Astrocyte of the spinal cord (primary cell): ENCODE measurements at regions not wholly inside any gene's neighbourhood (a gene's known extent, or its start where the extent isn't known, plus 50 kb on each side); places are given as distances from the start of the nearest gene placed in this dataset.
"Not testable (repeated sequence)": the region's sequence is repeated elsewhere in the genome, so short reads cannot be mapped to it uniquely, and the experiment has no call there.

Experiments used
- DNase-seq: peaks from one replicate; pipeline ENCODE4 v3.0.0; 2011; ENCODE audit warnings: low read depth, low spot score
- H3K4me3 ChIP-seq: 2 replicates; pipeline ENCODE4 v1.5.1; 2011; ENCODE audit warnings: low read depth, mild to moderate bottlenecking, low read length, moderate library complexity
- CTCF ChIP-seq: IDR thresholded peaks from 2 replicates; pipeline ENCODE4 v1.5.1; 2012; ENCODE audit warnings: low read depth, mild to moderate bottlenecking, low read length, inconsistent platforms
- in situ Hi-C: cut with HindIII; loops from 2 replicates; pipeline ENCODE4 v1.10.0; 2017; ENCODE audit warnings: low sequenced_read_pairs

- no peak for TF ChIP-seq CTCF
- no peak overlapping the region for H3K4me3 ChIP-seq
- no peak for DNase-seq
- in situ Hi-C loops = no loop called here
Observed at GRCh38 chr18:73535990-73536389, 611.6 kb downstream of the FBXO15 start.

- TF ChIP-seq CTCF = no peak
- in situ Hi-C loops = no loop called here
- no peak overlapping the region for H3K4me3 ChIP-seq
- DNase-seq = no peak
Observed at GRCh38 chr18:73535189-73535588, 612.4 kb downstream of the FBXO15 start.

- no peak for DNase-seq
- in situ Hi-C loops = no loop called here
- H3K4me3 ChIP-seq = no peak overlapping the region
- no peak for TF ChIP-seq CTCF
Observed at GRCh38 chr18:73531601-73532000, 616.0 kb downstream of the FBXO15 start.

- TF ChIP-seq CTCF = no peak
- in situ Hi-C loops = no loop called here
- no peak for DNase-seq
- H3K4me3 ChIP-seq = no peak overlapping the region
Observed at GRCh38 chr18:73528066-73528465, 619.6 kb downstream of the FBXO15 start.

GRCh38 chr18:73520229-73520628 is 627.4 kb downstream of the FBXO15 start:
- in situ Hi-C loops = no loop called here
- DNase-seq = no peak
- TF ChIP-seq CTCF = peak; percentile 27
- H3K4me3 ChIP-seq = no peak overlapping the region

DNA sequence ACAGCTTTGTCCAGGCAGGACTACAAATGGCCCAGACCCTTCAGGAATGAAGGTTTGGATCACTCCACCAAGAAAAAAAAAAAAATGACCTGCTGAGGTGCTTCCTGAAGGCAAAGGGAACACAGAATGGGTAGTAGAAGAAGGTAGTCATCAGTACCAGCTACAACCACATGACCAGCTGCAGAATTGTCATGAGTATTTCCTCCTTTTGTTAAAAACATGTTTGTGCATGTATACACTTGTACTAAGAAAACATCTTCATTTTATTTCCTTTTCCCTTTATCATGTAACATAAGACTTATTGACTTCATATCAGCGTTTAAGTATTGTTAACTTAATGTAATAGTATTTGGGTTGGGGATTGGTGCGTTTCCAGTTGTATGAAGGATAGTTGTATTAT is 631.6 kb downstream of the FBXO15 start:
- H3K4me3 ChIP-seq, in situ Hi-C loops, DNase-seq: not testable (repeated sequence)

DNA sequence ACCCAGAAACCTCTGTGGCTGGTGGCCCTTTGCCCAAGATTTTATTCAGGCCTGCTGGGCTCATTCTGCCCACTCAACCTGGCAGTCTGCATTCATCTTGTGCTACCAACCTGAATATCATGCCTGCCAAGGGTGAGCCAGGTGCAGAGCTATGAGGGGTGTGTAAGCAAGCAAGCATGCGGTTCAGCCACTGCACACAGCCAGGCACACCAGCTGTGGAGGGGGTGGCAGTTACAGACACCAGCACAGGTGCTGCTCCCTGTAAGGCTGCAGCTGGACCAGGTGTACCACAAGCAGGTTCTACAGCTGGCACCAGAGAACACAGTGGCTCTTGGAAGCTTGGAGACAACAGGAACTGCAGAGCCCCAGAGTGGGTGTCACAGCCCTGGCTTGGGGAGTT is 633.2 kb downstream of the FBXO15 start:
- TF ChIP-seq CTCF = no peak
- no peak overlapping the region for H3K4me3 ChIP-seq
- no peak for DNase-seq
- in situ Hi-C loops = no loop called here
